CD8-positive, alpha-beta memory T cell (primary cell): ENCODE measurements at regions not wholly inside any gene's neighbourhood (a gene's known extent, or its start where the extent isn't known, plus 50 kb on each side); places are given as distances from the start of the nearest gene placed in this dataset.

Experiments
- CTCF ChIA-PET: fragments of 350-600 bp; sonication (Branson Sonifier 250); formaldehyde crosslinking; loops from one replicate; lab custom pipeline; 2021; ENCODE audit warnings: antibody characterized with exemption; lab: Charles Lee
- POLR2A ChIA-PET: fragments of 350-600 bp; sonication (Branson Sonifier 250); formaldehyde crosslinking; loops from one replicate; lab custom pipeline; 2021; ENCODE audit warnings: antibody characterized with exemption; lab: Charles Lee
- DNase-seq, 5 donors: peaks; one replicate each; pipeline versions ENCODE4 v3.0.0 to v3.0.0-alpha.2; 2020 to 2022; ENCODE audit warnings: mixed read lengths in 1 of 5
- H3K27ac ChIP-seq: one replicate; pipeline ENCODE4 v1.7.0; 2013; ENCODE audit warnings: low read depth, mild to moderate bottlenecking, low read length, moderate library complexity
- H3K27me3 ChIP-seq: 2 replicates; pipeline ENCODE4 v1.7.0; 2013; ENCODE audit warnings: low read length, mild to moderate bottlenecking; ENCODE audit not compliant: insufficient read depth, poor library complexity, severe bottlenecking
- H3K36me3 ChIP-seq: 2 replicates; pipeline ENCODE4 v1.7.0; 2013; ENCODE audit warnings: mild to moderate bottlenecking, low read length, moderate library complexity; ENCODE audit not compliant: insufficient read depth
- H3K4me1 ChIP-seq: 2 replicates; pipeline ENCODE4 v1.7.0; 2013; ENCODE audit warnings: mild to moderate bottlenecking, low read length, moderate library complexity; ENCODE audit not compliant: insufficient read depth
- H3K4me3 ChIP-seq: 2 replicates; pipeline ENCODE4 v1.7.0; 2013; ENCODE audit warnings: mild to moderate bottlenecking, low read length
- H3K9me3 ChIP-seq: 2 replicates; pipeline ENCODE4 v1.7.0; 2013; ENCODE audit warnings: mild to moderate bottlenecking, low read length
- H3K27ac Mint-ChIP-seq, 8 donors: one replicate each; pipeline ENCODE4 v1.8.0; 2020 to 2021; ENCODE audit warnings: mixed read lengths in 8 of 8, mild to moderate bottlenecking in 6 of 8, inconsistent platforms in 3 of 8, moderate library complexity in 3 of 8
- H3K27me3 Mint-ChIP-seq, 2 donors: one replicate each; pipeline ENCODE4 v1.8.0; 2020 to 2021; ENCODE audit warnings: mixed read lengths in 2 of 2, mild to moderate bottlenecking in 1 of 2, moderate library complexity in 1 of 2
- H3K36me3 Mint-ChIP-seq, 3 donors: one replicate each; pipeline ENCODE4 v1.8.0; 2020 to 2021; ENCODE audit warnings: mixed read lengths in 3 of 3, inconsistent platforms in 1 of 3, mild to moderate bottlenecking in 1 of 3
- H3K4me1 Mint-ChIP-seq, 3 donors: one replicate each; pipeline ENCODE4 v1.8.0; 2020 to 2021; ENCODE audit warnings: mixed read lengths in 3 of 3, inconsistent platforms in 1 of 3, mild to moderate bottlenecking in 1 of 3
- H3K4me3 Mint-ChIP-seq, 7 donors: one replicate each; pipeline ENCODE4 v1.8.0; 2020 to 2021; ENCODE audit warnings: mixed read lengths in 7 of 7, mild to moderate bottlenecking in 6 of 7, moderate library complexity in 4 of 7, inconsistent platforms in 2 of 7
- H3K9me3 Mint-ChIP-seq, 5 donors: one replicate each; pipeline ENCODE4 v1.8.0; 2020 to 2022; ENCODE audit warnings: mixed read lengths in 5 of 5, mild to moderate bottlenecking in 3 of 5, moderate library complexity in 2 of 5, inconsistent platforms in 1 of 5

DNA sequence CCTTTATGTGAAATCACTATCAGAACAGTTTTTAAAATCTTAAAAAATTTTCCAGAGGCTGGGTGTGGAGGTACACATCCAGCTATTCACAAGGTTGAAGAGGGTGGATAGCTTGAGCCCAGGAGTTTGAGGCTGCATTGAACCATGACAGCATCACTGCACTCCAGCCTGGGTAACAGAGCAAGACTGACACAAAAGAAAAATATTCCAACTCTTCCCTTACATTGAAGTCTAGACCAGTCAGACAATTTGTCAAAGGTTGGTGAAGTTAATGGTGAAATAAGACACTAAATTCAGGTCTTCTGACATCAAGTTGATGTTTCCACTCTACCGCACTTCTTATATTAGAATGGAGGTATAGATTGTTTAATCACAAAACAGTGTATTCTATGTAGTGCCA, 52.8 kb downstream of the HYCC2 start:
- Mint-ChIP-seq H3K36me3 (peaks cover 9 to 68% (median 17%) of the 10 kb centered on the region in 3 donors), H3K4me3 (no peak overlapping the region), H3K4me1 (peaks cover 5 to 22% (median 14%) of the 10 kb centered on the region in 3 donors), H3K27me3 (no peaks in the 10 kb centered on the region), H3K9me3 (no peaks in the 10 kb centered on the region), H3K27ac (peak overlapping the region in 2 of 8 donors; percentile 18 to 45)
- Histone ChIP-seq H3K36me3 (peaks cover 9% of the 10 kb centered on the region), H3K4me1 (no peaks in the 10 kb centered on the region), H3K27me3 (no peaks in the 10 kb centered on the region), H3K27ac (no peak overlapping the region), H3K4me3 (no peak overlapping the region), H3K9me3 (no peaks in the 10 kb centered on the region)
- POLR2A ChIA-PET, result no interaction called here
- no peak for DNase-seq
- CTCF ChIA-PET, result no interaction called here

DNA sequence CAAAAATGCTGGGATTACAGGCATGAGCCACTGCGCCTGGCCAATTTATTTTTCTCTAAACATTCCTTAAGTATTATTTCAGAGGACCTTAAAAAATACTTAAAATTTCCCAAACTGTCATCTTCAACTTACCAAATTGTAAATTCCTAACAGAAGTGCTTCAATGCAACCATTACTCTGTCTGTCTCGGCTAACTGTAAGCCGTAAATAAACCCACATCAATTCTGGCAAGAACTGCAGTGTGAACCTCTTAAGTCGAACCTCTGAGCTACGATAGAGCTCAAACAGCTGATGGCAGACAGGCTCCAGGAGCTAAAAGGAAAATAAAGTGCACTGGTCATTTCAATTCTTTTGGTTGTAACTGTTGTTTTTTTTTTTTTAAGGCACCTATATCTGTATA, 53.4 kb upstream of the ORC2 start:
- ChIA-PET POLR2A (no interaction called here), CTCF (interaction anchor here (0.7 kb wide), 1 partner anchor 142 kb away, joined by 3 read pairs; no protein-coding TSS in a partner anchor)
- no peak overlapping the region for H3K4me3 Mint-ChIP-seq
- Histone ChIP-seq H3K4me3 (no peak overlapping the region), H3K27ac (no peak overlapping the region), H3K4me1 (no peaks in the 10 kb centered on the region), H3K27me3 (no peaks in the 10 kb centered on the region), H3K36me3 (peaks cover 9% of the 10 kb centered on the region), H3K9me3 (no peaks in the 10 kb centered on the region)
- no peaks in the 10 kb centered on the region for H3K9me3 Mint-ChIP-seq
- H3K36me3 Mint-ChIP-seq, result peaks cover 7 to 61% (median 14%) of the 10 kb centered on the region in 3 donors
- H3K27ac Mint-ChIP-seq, result no peak overlapping the region
- no peak for DNase-seq
- peaks cover 3 to 11% (median 5%) of the 10 kb centered on the region in 3 donors for H3K4me1 Mint-ChIP-seq
- H3K27me3 Mint-ChIP-seq, result no peaks in the 10 kb centered on the region
